ENCODE measurements at regions not wholly inside any gene's neighbourhood (a gene's known extent, or its start where the extent isn't known, plus 50 kb on each side); places are given as distances from the start of the nearest gene placed in this dataset.

- TF ChIP-seq HINFP (CRISPR knock-in tag; IDR thresholded peaks at IDR 0.05; ENCODE audit: low read depth) = no peak
- TF ChIP-seq MTF1 (CRISPR knock-in tag; IDR thresholded peaks at IDR 0.05) = no peak
- no peak for TF ChIP-seq ZNF704 (CRISPR knock-in tag; IDR thresholded peaks at IDR 0.05; ENCODE audit: borderline replicate concordance)
- no peak for TF ChIP-seq HMGXB3 (CRISPR knock-in tag; IDR thresholded peaks at IDR 0.05; ENCODE audit: borderline replicate concordance)
- TF ChIP-seq ZNF280B (CRISPR knock-in tag; IDR thresholded peaks at IDR 0.05; ENCODE audit: borderline replicate concordance) = no peak
- TF ChIP-seq ZNF816 (CRISPR knock-in tag; IDR thresholded peaks at IDR 0.05; ENCODE audit: borderline replicate concordance) = no peak
- no peak for TF ChIP-seq HMG20A (CRISPR knock-in tag; IDR thresholded peaks at IDR 0.05; ENCODE audit: borderline replicate concordance)
- no peak for TF ChIP-seq ZNF576 (CRISPR knock-in tag; IDR thresholded peaks at IDR 0.05)
- TF ChIP-seq PHF20 (CRISPR knock-in tag; IDR thresholded peaks at IDR 0.05) = no peak
- TF ChIP-seq ZBTB49 (CRISPR knock-in tag; IDR thresholded peaks at IDR 0.05; ENCODE audit: borderline replicate concordance) = no peak
- no peak for TF ChIP-seq ZNF205 (CRISPR knock-in tag; IDR thresholded peaks at IDR 0.05)
Measured at GRCh38 chrX:131812847-131813825, 210.0 kb upstream of the STK26 start (continued).

Data from HepG2 (cell line).